PC-9 (cell line): ENCODE measurements at regions not wholly inside any gene's neighbourhood (a gene's known extent, or its start where the extent isn't known, plus 50 kb on each side); places are given as distances from the start of the nearest gene placed in this dataset.

Experiments used
- BruUV-seq: library from RNA; stranded (reverse); fragments of 400-500 nt; replicated peaks from 2 replicates; lab custom pipeline; 2021; lab: Mats Ljungman, UMichigan
- CTCF ChIA-PET: fragments of 300-600 bp; sonication (Branson Sonifier 250); formaldehyde crosslinking; loops from one replicate; lab custom pipeline; 2022; ENCODE audit warnings: antibody characterized with exemption; lab: Charles Lee
- POLR2A ChIA-PET: fragments of 300-600 bp; sonication (Branson Sonifier 250); formaldehyde crosslinking; loops from one replicate; lab custom pipeline; 2022; ENCODE audit warnings: antibody characterized with exemption; ENCODE audit not compliant: unreplicated experiment; lab: Charles Lee
- DNase-seq, 2 experiments: peaks; one replicate each; pipeline versions ENCODE4 v3.0.0 to v3.0.0-alpha.2; 2015 to 2022; ENCODE audit warnings: mixed read lengths in 1 of 2
- H2AFZ ChIP-seq: fragments of 200-600 bp; sonication (generic); 2 replicates; pipeline ENCODE4 v1.8.1; 2017; ENCODE audit warnings: antibody characterized with exemption
- H3F3A ChIP-seq: fragments of 200-600 bp; sonication (generic); 2 replicates; pipeline ENCODE4 v1.8.1; 2017; ENCODE audit warnings: antibody characterized with exemption, mild to moderate bottlenecking, low read depth; ENCODE audit not compliant: insufficient read depth
- H3K27ac ChIP-seq: fragments of 200-600 bp; sonication (generic); 2 replicates; pipeline ENCODE4 v1.6.1; 2016; ENCODE audit warnings: mixed run types
- H3K27me3 ChIP-seq: fragments of 200-600 bp; sonication (generic); 2 replicates; pipeline ENCODE4 v1.6.1; 2016; ENCODE audit warnings: low read depth, mixed run types; ENCODE audit not compliant: insufficient read depth
- H3K36me3 ChIP-seq: fragments of 200-600 bp; sonication (generic); 2 replicates; pipeline ENCODE4 v1.6.1; 2016; ENCODE audit warnings: low read depth, mixed run types
- H3K4me1 ChIP-seq: fragments of 200-600 bp; sonication (generic); replicated peaks from 2 replicates; pipeline ENCODE4 v1.6.1; 2016; ENCODE audit warnings: mixed run types; ENCODE audit not compliant: insufficient read depth
- H3K4me2 ChIP-seq: fragments of 200-600 bp; sonication (generic); 2 replicates; pipeline ENCODE4 v1.6.1; 2017; ENCODE audit warnings: mixed run types
- H3K4me3 ChIP-seq: fragments of 200-600 bp; sonication (generic); 2 replicates; pipeline ENCODE4 v1.6.1; 2016; ENCODE audit warnings: mixed run types
- H3K79me2 ChIP-seq: fragments of 200-600 bp; sonication (generic); 2 replicates; pipeline ENCODE4 v1.6.1; 2017; ENCODE audit warnings: low read depth, mixed run types
- H3K9me2 ChIP-seq: fragments of 200-600 bp; sonication (generic); 2 replicates; pipeline ENCODE4 v1.8.1; 2017; ENCODE audit warnings: mild to moderate bottlenecking; ENCODE audit not compliant: insufficient read depth
- H3K9me3 ChIP-seq: fragments of 200-600 bp; sonication (generic); 2 replicates; pipeline ENCODE4 v1.8.1; 2016; ENCODE audit warnings: low read depth; ENCODE audit not compliant: insufficient read depth
- H4K20me1 ChIP-seq: fragments of 200-600 bp; sonication (generic); 2 replicates; pipeline ENCODE4 v1.8.1; 2017; ENCODE audit not compliant: insufficient read depth
- EZH2 ChIP-seq: fragments of 200-600 bp; sonication (generic); IDR thresholded peaks from 2 replicates; pipeline ENCODE4 v1.8.0; 2017; ENCODE audit warnings: antibody characterized with exemption, low read depth
- intact Hi-C: fragments of 100-400 bp; cut with micrococcal nuclease; formaldehyde crosslinking; loops from one replicate; pipeline ENCODE4 v1.10.0; 2022; ENCODE audit not compliant: unreplicated experiment
- TF ChIP-seq, protein P1 (sequence below): fragments of 200-600 bp; sonication (generic); conservative IDR thresholded peaks from 2 replicates; pipeline ENCODE4 v1.6.1; 2017; ENCODE audit warnings: mixed run types, antibody characterized with exemption, mild to moderate bottlenecking, moderate library complexity

DNA sequence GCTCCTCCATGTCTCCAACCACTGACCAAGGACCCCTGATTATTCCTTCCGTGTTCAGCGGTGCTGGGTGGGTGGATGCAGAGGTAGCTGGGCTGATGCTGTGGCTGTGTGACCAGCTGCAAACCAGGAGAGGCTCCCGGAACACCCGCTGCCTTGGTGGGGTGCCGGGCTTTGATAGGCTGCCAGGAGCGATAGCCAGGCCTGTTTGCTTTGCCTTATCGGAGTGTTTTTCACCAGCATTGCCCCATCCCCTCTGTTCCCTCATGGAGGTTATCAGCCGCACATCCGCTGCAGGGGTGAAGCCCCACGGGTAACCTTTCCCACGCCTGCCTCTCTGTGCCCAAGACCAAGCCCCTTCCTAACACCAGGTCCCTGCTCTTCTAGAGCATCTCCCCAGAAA is 354.3 kb downstream of the C16orf95 start:
- H3K4me1 ChIP-seq = no peaks in the 10 kb centered on the region
- no TSS peak for BruUV-seq
- intact Hi-C loops = no loop called here
- no peaks in the 10 kb centered on the region for H3K9me2 ChIP-seq
- H3K9me3 ChIP-seq = no peaks in the 10 kb centered on the region
- 0 out of 2 replicates have a peak, but pooled peaks cover 7% of the 10 kb centered on the region for H4K20me1 ChIP-seq
- no peak for DNase-seq
- no peak overlapping the region for H3K27ac ChIP-seq
- no peaks in the 10 kb centered on the region for H3F3A ChIP-seq
- no peaks in the 10 kb centered on the region for H3K36me3 ChIP-seq
- POLR2A ChIA-PET = no interaction called here
- H3K4me3 ChIP-seq = no peak overlapping the region
- TF ChIP-seq EZH2 = no peak
- TF ChIP-seq, protein P1, sequence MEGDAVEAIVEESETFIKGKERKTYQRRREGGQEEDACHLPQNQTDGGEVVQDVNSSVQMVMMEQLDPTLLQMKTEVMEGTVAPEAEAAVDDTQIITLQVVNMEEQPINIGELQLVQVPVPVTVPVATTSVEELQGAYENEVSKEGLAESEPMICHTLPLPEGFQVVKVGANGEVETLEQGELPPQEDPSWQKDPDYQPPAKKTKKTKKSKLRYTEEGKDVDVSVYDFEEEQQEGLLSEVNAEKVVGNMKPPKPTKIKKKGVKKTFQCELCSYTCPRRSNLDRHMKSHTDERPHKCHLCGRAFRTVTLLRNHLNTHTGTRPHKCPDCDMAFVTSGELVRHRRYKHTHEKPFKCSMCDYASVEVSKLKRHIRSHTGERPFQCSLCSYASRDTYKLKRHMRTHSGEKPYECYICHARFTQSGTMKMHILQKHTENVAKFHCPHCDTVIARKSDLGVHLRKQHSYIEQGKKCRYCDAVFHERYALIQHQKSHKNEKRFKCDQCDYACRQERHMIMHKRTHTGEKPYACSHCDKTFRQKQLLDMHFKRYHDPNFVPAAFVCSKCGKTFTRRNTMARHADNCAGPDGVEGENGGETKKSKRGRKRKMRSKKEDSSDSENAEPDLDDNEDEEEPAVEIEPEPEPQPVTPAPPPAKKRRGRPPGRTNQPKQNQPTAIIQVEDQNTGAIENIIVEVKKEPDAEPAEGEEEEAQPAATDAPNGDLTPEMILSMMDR = no peak
- peaks cover 96% of the 10 kb centered on the region for H3K27me3 ChIP-seq
- no peak overlapping the region for H3K4me2 ChIP-seq
- H3K79me2 ChIP-seq = no peaks in the 10 kb centered on the region
- CTCF ChIA-PET = no interaction called here
- no peak overlapping the region for H2AFZ ChIP-seq

DNA sequence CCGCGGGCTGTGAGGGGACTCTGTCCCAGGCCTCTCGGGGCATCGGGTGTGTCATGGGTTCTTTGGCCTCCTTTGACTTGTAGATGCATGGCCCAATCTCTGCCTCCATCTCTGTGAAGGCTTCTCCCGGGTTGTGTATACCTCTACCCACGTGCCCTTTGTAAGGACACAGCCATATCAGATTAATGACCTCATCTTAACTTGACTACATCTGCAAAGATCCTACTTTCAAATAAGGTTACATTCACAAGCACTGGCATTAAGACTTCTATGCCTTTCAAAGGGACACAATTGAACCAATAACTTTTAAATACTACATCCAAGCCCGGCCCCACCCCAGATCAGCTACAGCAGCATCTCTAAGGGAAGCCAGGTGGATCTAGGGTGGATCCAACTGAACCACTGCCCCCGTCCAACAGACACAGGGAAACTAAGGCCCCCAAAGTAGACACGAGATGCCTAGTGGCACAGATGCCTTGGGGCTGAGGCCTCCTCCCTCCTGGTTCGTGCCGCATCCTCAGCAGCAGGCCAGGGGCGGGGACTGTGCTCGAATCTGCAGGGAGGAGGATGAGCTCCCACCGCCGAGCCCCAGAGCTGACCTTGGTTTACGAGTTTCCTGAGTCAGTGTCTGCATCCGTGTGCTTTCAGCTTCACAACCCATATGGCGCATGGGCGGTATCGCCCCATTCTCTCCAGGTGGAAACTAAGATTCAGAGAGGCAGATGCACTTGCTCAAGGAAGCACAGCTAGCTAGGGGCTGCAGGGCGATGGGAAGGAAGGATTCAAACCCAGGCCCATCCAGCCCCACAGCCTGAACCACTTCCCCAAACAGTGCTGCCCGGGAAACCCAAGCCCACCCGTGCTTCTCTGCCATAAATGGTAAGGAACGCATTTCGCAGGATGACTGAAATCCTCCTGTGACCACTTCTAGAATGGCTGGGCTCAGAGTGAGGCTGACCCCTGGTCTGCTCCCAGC is 353.3 kb downstream of the C16orf95 start:
- Histone ChIP-seq H3F3A (no peaks in the 10 kb centered on the region), H2AFZ (no peak overlapping the region), H3K36me3 (no peaks in the 10 kb centered on the region), H3K4me2 (no peak overlapping the region), H3K27me3 (peaks cover 95% of the 10 kb centered on the region), H3K9me2 (no peaks in the 10 kb centered on the region), H3K4me1 (no peaks in the 10 kb centered on the region), H3K79me2 (no peaks in the 10 kb centered on the region), H3K27ac (no peak overlapping the region), H4K20me1 (0 out of 2 replicates have a peak, but pooled peaks cover 7% of the 10 kb centered on the region), H3K9me3 (no peaks in the 10 kb centered on the region), H3K4me3 (no peak overlapping the region)
- TF ChIP-seq EZH2 = no peak
- TF ChIP-seq, protein P1 = no peak
- DNase-seq = no peak
- POLR2A ChIA-PET = no interaction called here
- no TSS peak for BruUV-seq
- intact Hi-C loops = no loop called here
- CTCF ChIA-PET = no interaction called here

DNA sequence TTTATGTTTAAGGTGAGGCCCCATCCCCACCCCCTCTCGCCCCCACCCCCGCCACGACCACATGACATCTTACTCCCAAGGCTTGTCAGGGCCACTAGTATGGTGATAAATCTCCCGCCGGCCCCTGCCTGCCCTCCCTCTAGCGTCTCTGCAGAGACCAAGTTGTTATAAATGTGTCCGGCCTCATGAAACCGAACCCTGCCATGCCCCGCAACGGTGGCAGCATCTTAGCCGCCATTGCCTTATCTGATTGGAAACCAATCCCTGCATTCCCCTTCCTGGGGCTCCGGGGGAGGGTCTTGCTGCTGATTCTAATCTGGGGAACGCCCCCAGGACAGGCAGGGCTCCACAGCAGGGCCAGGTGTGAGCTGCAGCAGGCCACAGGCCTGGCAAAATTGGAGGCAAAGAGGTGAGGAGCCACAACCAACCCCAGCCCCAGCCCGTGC is 352.4 kb downstream of the C16orf95 start:
- Histone ChIP-seq H3K9me2 (no peaks in the 10 kb centered on the region), H4K20me1 (0 out of 2 replicates have a peak, but pooled peaks cover 7% of the 10 kb centered on the region), H3K4me3 (no peak overlapping the region), H2AFZ (no peak overlapping the region), H3K27ac (no peak overlapping the region), H3F3A (no peaks in the 10 kb centered on the region), H3K79me2 (no peaks in the 10 kb centered on the region), H3K4me2 (no peak overlapping the region), H3K9me3 (no peaks in the 10 kb centered on the region), H3K4me1 (no peaks in the 10 kb centered on the region), H3K36me3 (no peaks in the 10 kb centered on the region), H3K27me3 (peaks cover 95% of the 10 kb centered on the region)
- intact Hi-C loops = no loop called here
- POLR2A ChIA-PET = no interaction called here
- no peak for DNase-seq
- BruUV-seq = no TSS peak
- CTCF ChIA-PET = no interaction called here
- TF ChIP-seq EZH2 = no peak
- TF ChIP-seq, protein P1 = no peak
